ENCODE measurements at regions not wholly inside any gene's neighbourhood (a gene's known extent, or its start where the extent isn't known, plus 50 kb on each side); places are given as distances from the start of the nearest gene placed in this dataset.

GRCh38 chr5:168195110-168195509, 96.3 kb upstream of the WWC1 start:
- DNase-seq = no peak

GRCh38 chr5:168198359-168198758, 93.1 kb upstream of the WWC1 start:
- no peak for DNase-seq

- DNase-seq = no peak
Observed at GRCh38 chr5:168202996-168203395, 88.4 kb upstream of the WWC1 start.

- DNase-seq = no peak
Observed at GRCh38 chr5:168204165-168204564, 87.3 kb upstream of the WWC1 start.

- DNase-seq = no peak
Observed at GRCh38 chr5:168207450-168208029, 83.9 kb upstream of the WWC1 start.

- DNase-seq = no peak
Observed at GRCh38 chr5:168209244-168209995, 82.0 kb upstream of the WWC1 start.

GRCh38 chr5:168209997-168210396, 81.4 kb upstream of the WWC1 start:
- no peak for DNase-seq

GRCh38 chr5:168211245-168211644, 80.2 kb upstream of the WWC1 start:
- no peak for DNase-seq

- no peak for DNase-seq
Observed at GRCh38 chr5:168211936-168212335, 79.5 kb upstream of the WWC1 start.

- no peak for DNase-seq
Observed at GRCh38 chr5:168214071-168214470, 77.4 kb upstream of the WWC1 start.

- no peak for DNase-seq
Observed at GRCh38 chr5:168214886-168215285, 76.6 kb upstream of the WWC1 start.

GRCh38 chr5:168215646-168216045, 75.8 kb upstream of the WWC1 start:
- DNase-seq = no peak

GRCh38 chr5:168216989-168217388, 74.5 kb upstream of the WWC1 start:
- DNase-seq = no peak

- no peak for DNase-seq
Observed at GRCh38 chr5:168217497-168217896, 73.9 kb upstream of the WWC1 start.

GRCh38 chr5:168218746-168219145, 72.7 kb upstream of the WWC1 start:
- DNase-seq = no peak

- peak; percentile 89 for DNase-seq
Observed at GRCh38 chr5:168219515-168220410, 71.7 kb upstream of the WWC1 start.

- DNase-seq = no peak
Observed at GRCh38 chr5:168224085-168224484, 67.4 kb upstream of the WWC1 start.

GRCh38 chr5:168226012-168226411, 65.4 kb upstream of the WWC1 start:
- DNase-seq = no peak

GRCh38 chr5:168227001-168227400, 64.4 kb upstream of the WWC1 start:
- no peak for DNase-seq

GRCh38 chr5:168227973-168228615, 63.4 kb upstream of the WWC1 start:
- DNase-seq = no peak

GRCh38 chr5:168228668-168229067, 62.8 kb upstream of the WWC1 start:
- DNase-seq = no peak

- no peak for DNase-seq
Observed at GRCh38 chr5:168234133-168234532, 57.3 kb upstream of the WWC1 start.

GRCh38 chr5:168238463-168238862, 53.0 kb upstream of the WWC1 start:
- DNase-seq = no peak
